HG03469 (cell line): ENCODE measurements at regions not wholly inside any gene's neighbourhood (a gene's known extent, or its start where the extent isn't known, plus 50 kb on each side); places are given as distances from the start of the nearest gene placed in this dataset.

Experiments
- ATAC-seq: cut with Tn5 transposase; IDR thresholded peaks from one replicate; pipeline ENCODE4 v1.9.1; 2021; ENCODE audit warnings: mild to moderate bottlenecking, moderate library complexity, moderate number of reproducible peaks; ENCODE audit not compliant: unreplicated experiment

DNA sequence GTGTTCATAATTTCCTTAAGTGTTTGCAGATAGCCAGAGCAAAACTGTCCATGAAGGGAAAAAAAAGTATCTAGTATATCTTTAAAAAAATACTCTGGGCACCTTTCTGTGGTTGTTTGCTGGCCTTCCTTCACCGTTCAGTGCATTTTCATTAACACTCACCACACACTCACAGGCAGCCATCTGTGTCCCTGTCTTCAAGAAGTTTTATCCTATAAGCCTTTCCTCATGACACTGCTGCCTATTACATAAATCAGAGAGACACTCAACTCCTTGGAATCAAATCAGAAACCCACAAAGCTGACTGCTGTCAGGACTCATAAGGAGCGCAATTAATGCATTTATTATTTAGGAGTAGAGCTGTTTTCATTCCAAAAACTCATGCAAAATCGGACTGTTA lies 1720.2 kb downstream of the PCDH7 start:
- no peak for ATAC-seq

- no peak for ATAC-seq
Measured at GRCh38 chr4:32454482-32454881, 1734.3 kb downstream of the PCDH7 start.

GRCh38 chr4:32455231-32455630 lies 1735.1 kb downstream of the PCDH7 start:
- ATAC-seq: no peak

GRCh38 chr4:32460972-32461371 lies 1740.8 kb downstream of the PCDH7 start:
- ATAC-seq: no peak

- ATAC-seq: no peak
Measured at GRCh38 chr4:32462944-32463343, 1742.8 kb downstream of the PCDH7 start.

GRCh38 chr4:32470087-32470585 lies 1750.0 kb downstream of the PCDH7 start:
- no peak for ATAC-seq

GRCh38 chr4:32472918-32473317 lies 1752.7 kb downstream of the PCDH7 start:
- ATAC-seq: no peak

GRCh38 chr4:32475710-32476109 lies 1755.5 kb downstream of the PCDH7 start:
- ATAC-seq: no peak

DNA sequence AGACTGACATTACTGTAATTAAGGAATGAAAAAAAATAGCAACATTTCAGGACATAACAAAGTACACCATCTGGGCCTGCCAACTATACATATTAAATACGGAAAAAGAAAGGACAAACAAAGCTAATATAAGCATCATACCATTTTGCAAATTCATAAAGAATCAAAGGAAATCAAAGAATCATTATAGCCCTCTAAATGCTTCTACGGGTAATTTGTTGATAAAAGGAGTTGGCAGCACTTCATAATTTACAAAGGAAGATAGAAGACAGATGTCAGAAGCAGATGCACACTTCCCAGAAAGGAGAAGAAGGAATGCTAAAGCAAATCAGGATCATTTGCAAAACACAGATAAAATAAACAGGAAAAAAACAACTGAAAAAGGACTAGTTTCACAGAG lies 1757.3 kb downstream of the PCDH7 start:
- no peak for ATAC-seq

- ATAC-seq: no peak
Measured at GRCh38 chr4:32485956-32486355, 1765.8 kb downstream of the PCDH7 start.

DNA sequence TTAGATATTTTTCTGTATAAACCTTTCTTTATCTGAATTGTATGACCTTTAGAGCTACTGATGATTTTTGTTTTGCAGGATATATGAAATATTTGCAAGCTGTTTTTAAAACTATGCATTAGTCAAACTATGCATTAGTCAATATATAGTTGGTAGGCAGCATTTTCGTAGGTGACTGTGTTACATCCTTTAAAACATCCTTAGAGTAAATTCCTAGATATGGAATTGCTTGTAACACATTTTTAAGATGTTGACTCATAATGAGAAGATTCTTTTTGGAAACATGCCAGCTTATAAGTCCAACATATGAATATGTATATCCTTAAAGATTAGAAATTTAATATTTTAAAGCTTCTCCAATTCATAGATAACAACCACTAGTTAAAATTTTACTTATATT lies 1768.5 kb downstream of the PCDH7 start:
- ATAC-seq: no peak

DNA sequence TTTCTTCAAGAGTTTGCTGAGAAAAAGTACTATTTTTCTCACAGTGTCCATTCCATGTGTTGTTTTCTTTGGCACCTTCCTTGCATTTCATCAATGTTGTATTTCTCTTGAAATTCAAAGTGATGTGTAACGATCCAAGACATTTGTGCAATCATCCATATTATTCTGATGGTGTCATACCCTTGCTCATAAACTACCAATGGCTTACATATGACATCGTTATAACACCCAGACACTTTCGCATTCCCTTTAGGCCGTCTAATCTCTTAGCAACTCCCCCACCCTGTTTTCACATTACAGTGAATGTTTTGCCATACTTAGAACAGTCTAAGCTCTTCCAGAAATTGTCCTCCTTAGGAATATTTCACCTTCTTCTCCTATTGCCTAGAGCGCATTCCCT lies 1779.0 kb downstream of the PCDH7 start:
- no peak for ATAC-seq

GRCh38 chr4:32503241-32503640 lies 1783.1 kb downstream of the PCDH7 start:
- no peak for ATAC-seq

DNA sequence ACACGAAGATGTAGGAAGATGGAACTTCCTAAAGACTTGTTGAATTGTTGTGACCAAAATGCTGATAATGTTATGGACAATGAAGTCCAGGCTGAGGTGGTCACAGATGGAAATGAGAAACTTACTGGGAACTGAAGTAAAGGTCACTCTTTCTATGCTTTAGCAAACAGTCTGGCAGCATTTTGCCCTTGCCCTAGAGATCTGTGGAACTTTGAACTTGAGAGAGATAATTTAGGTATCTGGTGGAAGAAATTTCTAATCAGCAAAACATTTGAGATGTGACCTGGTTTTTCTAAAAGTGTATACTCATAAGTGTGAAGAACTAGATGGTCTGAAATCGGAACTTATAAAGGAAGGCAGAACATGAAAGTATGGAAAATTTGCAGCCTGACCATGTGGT lies 1785.9 kb downstream of the PCDH7 start:
- ATAC-seq: no peak

GRCh38 chr4:32519060-32519459 lies 1798.9 kb downstream of the PCDH7 start:
- ATAC-seq: no peak

DNA sequence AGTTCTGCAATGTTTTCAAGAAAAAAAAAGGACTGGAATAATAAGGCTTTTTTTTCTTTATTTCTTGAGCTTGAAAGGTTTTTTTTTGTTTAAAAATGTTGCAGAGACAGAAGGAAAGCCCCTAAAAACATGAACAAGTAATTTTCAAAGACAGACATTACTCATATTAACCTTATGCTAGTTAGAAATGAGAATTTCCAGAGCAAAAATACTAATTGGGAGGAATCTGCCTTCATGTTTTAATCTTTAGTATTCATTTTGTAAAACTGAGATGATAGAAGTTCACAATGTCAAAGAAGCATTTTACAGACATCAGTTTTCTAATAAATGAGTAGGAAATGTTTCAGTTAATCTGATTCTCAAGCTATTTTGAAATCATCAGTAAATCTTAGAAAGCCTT lies 1805.3 kb downstream of the PCDH7 start:
- ATAC-seq: no peak

GRCh38 chr4:32544846-32545245 lies 1824.7 kb downstream of the PCDH7 start:
- no peak for ATAC-seq

GRCh38 chr4:32551943-32552342 lies 1831.8 kb downstream of the PCDH7 start:
- ATAC-seq: no peak

- no peak for ATAC-seq
Measured at GRCh38 chr4:32560306-32560705, 1840.1 kb downstream of the PCDH7 start.

- ATAC-seq: no peak
Measured at GRCh38 chr4:32562010-32562409, 1841.8 kb downstream of the PCDH7 start.

- no peak for ATAC-seq
Measured at GRCh38 chr4:32564626-32565025, 1844.5 kb downstream of the PCDH7 start.

DNA sequence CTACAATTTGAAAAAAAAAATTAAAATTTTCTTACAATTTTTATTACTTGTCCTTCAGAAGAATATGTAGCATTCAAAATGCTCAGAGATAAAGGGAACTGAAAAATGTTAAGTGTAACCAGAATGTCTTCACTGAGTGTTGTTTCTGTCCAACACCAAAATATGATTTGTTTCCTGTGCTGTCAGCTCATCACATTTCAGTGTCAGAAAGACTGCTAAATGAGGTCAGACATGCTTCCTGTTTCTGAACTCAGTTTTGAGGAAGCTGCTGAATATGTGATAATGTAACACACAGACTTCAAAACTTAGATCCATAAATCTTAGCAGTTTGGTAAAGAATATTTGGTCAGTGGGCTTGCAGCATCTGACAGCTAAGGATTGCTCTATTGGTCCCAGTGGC lies 1849.7 kb downstream of the PCDH7 start:
- ATAC-seq: no peak

DNA sequence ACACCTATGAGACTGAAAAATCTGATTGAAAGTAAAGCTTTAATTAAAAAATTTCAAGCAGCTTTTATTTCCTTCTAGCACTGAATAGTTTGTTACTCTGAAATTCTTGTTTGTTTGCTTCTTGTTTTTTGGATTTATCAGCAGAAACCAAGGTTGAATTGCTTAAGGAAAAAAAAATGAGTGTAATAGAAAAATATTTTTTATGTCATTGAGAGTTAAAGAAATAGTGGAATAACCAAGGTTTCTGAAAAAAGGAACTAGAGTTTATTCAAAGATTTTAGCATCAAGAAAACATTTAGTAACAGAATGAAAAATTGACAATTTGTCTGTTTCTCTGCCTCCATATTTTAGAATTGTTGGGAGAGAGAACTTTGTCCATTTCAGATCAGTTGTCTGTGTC lies 1852.2 kb downstream of the PCDH7 start:
- ATAC-seq: no peak

- no peak for ATAC-seq
Measured at GRCh38 chr4:32574803-32575202, 1854.6 kb downstream of the PCDH7 start.
